ENCODE measurements at regions not wholly inside any gene's neighbourhood (a gene's known extent, or its start where the extent isn't known, plus 50 kb on each side); places are given as distances from the start of the nearest gene placed in this dataset.

- peaks cover 1% of the 10 kb centered on the region for H3K27me3 Mint-ChIP-seq (ENCODE audit: low read depth, unreplicated experiment)
- H3K36me3 ChIP-seq (ENCODE audit: insufficient read depth, low read length) = no peaks in the 10 kb centered on the region
- no peak for FAIRE-seq
- H3K27ac ChIP-seq (ENCODE audit: low read depth, low read length) = no peak overlapping the region
- peaks cover 6% of the 10 kb centered on the region for H3K9me3 Mint-ChIP-seq (ENCODE audit: unreplicated experiment)
- no peak for TF ChIP-seq EZH2 (IDR thresholded peaks at IDR 0.05; ENCODE audit: insufficient read depth, low read length)
- TF ChIP-seq, protein P1, sequence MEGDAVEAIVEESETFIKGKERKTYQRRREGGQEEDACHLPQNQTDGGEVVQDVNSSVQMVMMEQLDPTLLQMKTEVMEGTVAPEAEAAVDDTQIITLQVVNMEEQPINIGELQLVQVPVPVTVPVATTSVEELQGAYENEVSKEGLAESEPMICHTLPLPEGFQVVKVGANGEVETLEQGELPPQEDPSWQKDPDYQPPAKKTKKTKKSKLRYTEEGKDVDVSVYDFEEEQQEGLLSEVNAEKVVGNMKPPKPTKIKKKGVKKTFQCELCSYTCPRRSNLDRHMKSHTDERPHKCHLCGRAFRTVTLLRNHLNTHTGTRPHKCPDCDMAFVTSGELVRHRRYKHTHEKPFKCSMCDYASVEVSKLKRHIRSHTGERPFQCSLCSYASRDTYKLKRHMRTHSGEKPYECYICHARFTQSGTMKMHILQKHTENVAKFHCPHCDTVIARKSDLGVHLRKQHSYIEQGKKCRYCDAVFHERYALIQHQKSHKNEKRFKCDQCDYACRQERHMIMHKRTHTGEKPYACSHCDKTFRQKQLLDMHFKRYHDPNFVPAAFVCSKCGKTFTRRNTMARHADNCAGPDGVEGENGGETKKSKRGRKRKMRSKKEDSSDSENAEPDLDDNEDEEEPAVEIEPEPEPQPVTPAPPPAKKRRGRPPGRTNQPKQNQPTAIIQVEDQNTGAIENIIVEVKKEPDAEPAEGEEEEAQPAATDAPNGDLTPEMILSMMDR (IDR thresholded peaks at IDR 0.05; ENCODE audit: insufficient read depth, low read depth, low read length) = no peak
- H3K4me3 ChIP-seq (ENCODE audit: insufficient read depth, low read depth, low read length) = no peak overlapping the region
- no peaks in the 10 kb centered on the region for H3K9me3 ChIP-seq (ENCODE audit: insufficient read depth, low read depth, low read length)
- peak; percentile 95 for DNase-seq (ENCODE audit: low read depth)
- H3K4me1 ChIP-seq (ENCODE audit: insufficient read depth, low read length) = peaks cover 3% of the 10 kb centered on the region
- no peaks in the 10 kb centered on the region for H3K27me3 ChIP-seq (ENCODE audit: insufficient read depth, low read length)
- H3K36me3 Mint-ChIP-seq (ENCODE audit: low read depth, unreplicated experiment) = no peaks in the 10 kb centered on the region
- no peak overlapping the region for H3K9ac ChIP-seq (ENCODE audit: low read length)
- no peak overlapping the region for H3K4me2 ChIP-seq (ENCODE audit: low read length)
- H3K27ac Mint-ChIP-seq (ENCODE audit: unreplicated experiment) = no peak overlapping the region
- no peaks in the 10 kb centered on the region for H3K79me2 ChIP-seq (ENCODE audit: insufficient read depth, low read length)
- H4K20me1 ChIP-seq (ENCODE audit: insufficient read depth, low read length) = no peaks in the 10 kb centered on the region
- peaks cover 9% of the 10 kb centered on the region for H3K4me1 Mint-ChIP-seq (ENCODE audit: low read depth, unreplicated experiment)
- no peak overlapping the region for H3K4me3 Mint-ChIP-seq (ENCODE audit: unreplicated experiment)
- no peak overlapping the region for H2AFZ ChIP-seq (ENCODE audit: low read depth, low read length)
Observed at GRCh38 chr11:122343210-122343609, 227.2 kb upstream of the BLID start.

GRCh38 chr11:122342089-122342744, 226.2 kb upstream of the BLID start:
- no peak overlapping the region for H3K4me3 Mint-ChIP-seq (ENCODE audit: unreplicated experiment)
- no peak for FAIRE-seq
- H2AFZ ChIP-seq (ENCODE audit: low read depth, low read length) = no peak overlapping the region

GRCh38 chr11:122341477-122341876, 225.5 kb upstream of the BLID start:
- H3K27ac Mint-ChIP-seq (ENCODE audit: unreplicated experiment) = no peak overlapping the region
- Histone ChIP-seq H3K9ac (ENCODE audit: low read length) (no peak overlapping the region), H3K4me1 (ENCODE audit: insufficient read depth, low read length) (peaks cover 3% of the 10 kb centered on the region), H3K9me3 (ENCODE audit: insufficient read depth, low read depth, low read length) (no peaks in the 10 kb centered on the region), H3K4me2 (ENCODE audit: low read length) (no peak overlapping the region), H2AFZ (ENCODE audit: low read depth, low read length) (no peak overlapping the region), H4K20me1 (ENCODE audit: insufficient read depth, low read length) (no peaks in the 10 kb centered on the region), H3K36me3 (ENCODE audit: insufficient read depth, low read length) (no peaks in the 10 kb centered on the region), H3K4me3 (ENCODE audit: insufficient read depth, low read depth, low read length) (no peak overlapping the region), H3K27ac (ENCODE audit: low read depth, low read length) (no peak overlapping the region), H3K79me2 (ENCODE audit: insufficient read depth, low read length) (no peaks in the 10 kb centered on the region), H3K27me3 (ENCODE audit: insufficient read depth, low read length) (peaks cover 2% of the 10 kb centered on the region)
- FAIRE-seq = no peak
- no peaks in the 10 kb centered on the region for H3K36me3 Mint-ChIP-seq (ENCODE audit: low read depth, unreplicated experiment)
- H3K4me3 Mint-ChIP-seq (ENCODE audit: unreplicated experiment) = no peak overlapping the region
- TF ChIP-seq EZH2 (IDR thresholded peaks at IDR 0.05; ENCODE audit: insufficient read depth, low read length) = no peak
- TF ChIP-seq, protein P1 (IDR thresholded peaks at IDR 0.05; ENCODE audit: insufficient read depth, low read depth, low read length) = no peak
- no peak for DNase-seq (ENCODE audit: low read depth)
- peaks cover 6% of the 10 kb centered on the region for H3K9me3 Mint-ChIP-seq (ENCODE audit: unreplicated experiment)
- H3K4me1 Mint-ChIP-seq (ENCODE audit: low read depth, unreplicated experiment) = peaks cover 11% of the 10 kb centered on the region
- peaks cover 1% of the 10 kb centered on the region for H3K27me3 Mint-ChIP-seq (ENCODE audit: low read depth, unreplicated experiment)

More at GRCh38 chr11:122342089-122342744, 226.2 kb upstream of the BLID start:
- H3K4me3 ChIP-seq (ENCODE audit: insufficient read depth, low read depth, low read length) = no peak overlapping the region
- no peak overlapping the region for H3K9ac ChIP-seq (ENCODE audit: low read length)
- no peak for TF ChIP-seq EZH2 (IDR thresholded peaks at IDR 0.05; ENCODE audit: insufficient read depth, low read length)
- TF ChIP-seq, protein P1 (IDR thresholded peaks at IDR 0.05; ENCODE audit: insufficient read depth, low read depth, low read length) = no peak
- peaks cover 3% of the 10 kb centered on the region for H3K4me1 ChIP-seq (ENCODE audit: insufficient read depth, low read length)
- no peak overlapping the region for H3K27ac ChIP-seq (ENCODE audit: low read depth, low read length)
- Mint-ChIP-seq H3K27me3 (ENCODE audit: low read depth, unreplicated experiment) (peaks cover 1% of the 10 kb centered on the region), H3K9me3 (ENCODE audit: unreplicated experiment) (peaks cover 6% of the 10 kb centered on the region), H3K4me1 (ENCODE audit: low read depth, unreplicated experiment) (peaks cover 11% of the 10 kb centered on the region), H3K36me3 (ENCODE audit: low read depth, unreplicated experiment) (no peaks in the 10 kb centered on the region), H3K27ac (ENCODE audit: unreplicated experiment) (peak overlapping the region; percentile 19)
- H3K27me3 ChIP-seq (ENCODE audit: insufficient read depth, low read length) = peaks cover 2% of the 10 kb centered on the region
- no peak overlapping the region for H3K4me2 ChIP-seq (ENCODE audit: low read length)
- no peaks in the 10 kb centered on the region for H3K9me3 ChIP-seq (ENCODE audit: insufficient read depth, low read depth, low read length)
- H4K20me1 ChIP-seq (ENCODE audit: insufficient read depth, low read length) = no peaks in the 10 kb centered on the region
- no peak for DNase-seq (ENCODE audit: low read depth)
- H3K36me3 ChIP-seq (ENCODE audit: insufficient read depth, low read length) = no peaks in the 10 kb centered on the region
- no peaks in the 10 kb centered on the region for H3K79me2 ChIP-seq (ENCODE audit: insufficient read depth, low read length)

Data from astrocyte (in vitro differentiated cells and primary cell).